OCI-LY7 (cell line): ENCODE measurements at regions not wholly inside any gene's neighbourhood (a gene's known extent, or its start where the extent isn't known, plus 50 kb on each side); places are given as distances from the start of the nearest gene placed in this dataset.
"Not testable (repeated sequence)": the region's sequence is repeated elsewhere in the genome, so short reads cannot be mapped to it uniquely, and the experiment has no call there.

Experiments
- BruUV-seq: library from RNA; stranded (reverse); fragments of 400-500 nt; replicated peaks from 2 replicates; lab custom pipeline; 2021; lab: Mats Ljungman, UMichigan
- CTCF ChIA-PET: fragments of 300-600 bp; sonication (Branson Sonifier 250); formaldehyde crosslinking; loops from one replicate; lab custom pipeline; 2022; ENCODE audit warnings: antibody characterized with exemption; ENCODE audit not compliant: unreplicated experiment; lab: Charles Lee
- POLR2A ChIA-PET: fragments of 300-600 bp; sonication (Branson Sonifier 250); formaldehyde crosslinking; loops from one replicate; lab custom pipeline; 2022; ENCODE audit warnings: antibody characterized with exemption; lab: Charles Lee
- DNase-seq: peaks from one replicate; pipeline ENCODE4 v3.0.0-alpha.2; 2015; ENCODE audit warnings: low spot score
- H2AFZ ChIP-seq: fragments of 200-600 bp; sonication (generic), shearing (Covaris generic); 2 replicates; pipeline ENCODE4 v1.6.1; 2014; ENCODE audit warnings: mild to moderate bottlenecking, antibody characterized with exemption, low read length, moderate library complexity
- H3K27ac ChIP-seq: fragments of 200-600 bp; sonication (generic); 2 replicates; pipeline ENCODE4 v1.5.1; 2014; ENCODE audit warnings: mixed run types, low read depth, mild to moderate bottlenecking, moderate library complexity, low read length, inconsistent platforms; ENCODE audit not compliant: poor library complexity, severe bottlenecking
- H3K36me3 ChIP-seq: fragments of 200-600 bp; sonication (generic); 2 replicates; pipeline ENCODE4 v1.6.1; 2014; ENCODE audit warnings: mild to moderate bottlenecking, antibody characterized with exemption, low read length, moderate library complexity, mixed read lengths; ENCODE audit not compliant: insufficient read depth
- H3K4me1 ChIP-seq: fragments of 200-600 bp; sonication (generic); 2 replicates; pipeline ENCODE4 v1.5.1; 2014; ENCODE audit warnings: mild to moderate bottlenecking, low read length; ENCODE audit not compliant: insufficient read depth, poor library complexity, severe bottlenecking
- H3K4me2 ChIP-seq: fragments of 200-600 bp; sonication (generic); 2 replicates; pipeline ENCODE4 v1.6.1; 2014; ENCODE audit warnings: mild to moderate bottlenecking, low read length
- H3K4me3 ChIP-seq: fragments of 200-600 bp; sonication (generic); 2 replicates; pipeline ENCODE4 v1.5.1; 2014; ENCODE audit warnings: mild to moderate bottlenecking, low read depth, low read length; ENCODE audit not compliant: poor library complexity, severe bottlenecking
- H3K79me2 ChIP-seq: fragments of 200-600 bp; sonication (generic); 2 replicates; pipeline ENCODE4 v1.6.1; 2016; ENCODE audit warnings: low read depth, mild to moderate bottlenecking, low read length, moderate library complexity, mixed read lengths; ENCODE audit not compliant: insufficient read depth
- H3K9me2 ChIP-seq: fragments of 200-600 bp; sonication (generic); 2 replicates; pipeline ENCODE4 v1.6.1; 2016; ENCODE audit warnings: mild to moderate bottlenecking, low read length, mixed read lengths; ENCODE audit not compliant: insufficient read depth
- H3K9me3 ChIP-seq: fragments of 200-600 bp; sonication (generic); 2 replicates; pipeline ENCODE4 v1.6.1; 2014; ENCODE audit warnings: mild to moderate bottlenecking, mixed run types, low read length, mixed read lengths
- H4K20me1 ChIP-seq: fragments of 200-600 bp; sonication (generic); 2 replicates; pipeline ENCODE4 v1.6.1; 2014; ENCODE audit warnings: mild to moderate bottlenecking, antibody characterized with exemption, low read length, moderate library complexity, mixed read lengths; ENCODE audit not compliant: insufficient read depth
- CTCF ChIP-seq: fragments of 200-600 bp; sonication (generic); conservative IDR thresholded peaks from 2 replicates; pipeline ENCODE4 v1.5.1; 2014; ENCODE audit warnings: mild to moderate bottlenecking, antibody characterized with exemption, low read length, moderate library complexity, mixed read lengths
- EZH2phosphoT487 ChIP-seq: fragments of 200-600 bp; sonication (generic); IDR thresholded peaks from 2 replicates; pipeline ENCODE4 v1.6.1; 2018; ENCODE audit warnings: low read depth, borderline replicate concordance, mild to moderate bottlenecking, mixed run types, antibody characterized with exemption, low read length, moderate library complexity, mixed read lengths
- intact Hi-C: fragments of 100-400 bp; cut with micrococcal nuclease; formaldehyde crosslinking; loops from one replicate; pipeline ENCODE4 v1.10.0; 2022; ENCODE audit not compliant: unreplicated experiment

GRCh38 chr18:70700496-70700895, 411.7 kb downstream of the SOCS6 start:
- BruUV-seq, result no TSS peak
- H3K79me2 ChIP-seq, result no peaks in the 10 kb centered on the region
- H3K27ac ChIP-seq, result no peak overlapping the region
- CTCF ChIA-PET, result no interaction called here
- POLR2A ChIA-PET, result no interaction called here
- no peak overlapping the region for H3K4me2 ChIP-seq
- intact Hi-C loops, result no loop called here
- no peaks in the 10 kb centered on the region for H3K9me2 ChIP-seq
- DNase-seq, result no peak
- TF ChIP-seq EZH2phosphoT487, result no peak
- TF ChIP-seq CTCF, result no peak
- H2AFZ ChIP-seq, result no peak overlapping the region
- no peaks in the 10 kb centered on the region for H4K20me1 ChIP-seq
- H3K9me3 ChIP-seq, result no peaks in the 10 kb centered on the region
- H3K4me1 ChIP-seq, result no peaks in the 10 kb centered on the region
- H3K4me3 ChIP-seq, result no peak overlapping the region
- no peaks in the 10 kb centered on the region for H3K36me3 ChIP-seq

- Histone ChIP-seq H4K20me1 (no peaks in the 10 kb centered on the region), H3K9me2 (no peaks in the 10 kb centered on the region), H3K4me2 (no peak overlapping the region), H2AFZ (no peak overlapping the region), H3K27ac (no peak overlapping the region), H3K4me3 (no peak overlapping the region), H3K36me3 (no peaks in the 10 kb centered on the region), H3K4me1 (no peaks in the 10 kb centered on the region), H3K9me3 (no peaks in the 10 kb centered on the region), H3K79me2 (no peaks in the 10 kb centered on the region)
- TF ChIP-seq CTCF, result no peak
- TF ChIP-seq EZH2phosphoT487, result no peak
- BruUV-seq, result no TSS peak
- no peak for DNase-seq
- ChIA-PET POLR2A (no interaction called here), CTCF (no interaction called here)
- intact Hi-C loops, result no loop called here
Observed at GRCh38 chr18:70698574-70698973, 409.7 kb downstream of the SOCS6 start.

GRCh38 chr18:70693246-70693645, 404.4 kb downstream of the SOCS6 start:
- no peaks in the 10 kb centered on the region for H3K4me1 ChIP-seq
- H3K36me3 ChIP-seq, result no peaks in the 10 kb centered on the region
- H3K27ac ChIP-seq, result no peak overlapping the region
- no peaks in the 10 kb centered on the region for H4K20me1 ChIP-seq
- H3K4me2 ChIP-seq, result no peak overlapping the region
- DNase-seq, result no peak
- no peak overlapping the region for H2AFZ ChIP-seq
- ChIA-PET CTCF (no interaction called here), POLR2A (no interaction called here)
- no TSS peak for BruUV-seq
- H3K9me3 ChIP-seq, result no peaks in the 10 kb centered on the region
- no peaks in the 10 kb centered on the region for H3K79me2 ChIP-seq
- intact Hi-C loops, result no loop called here
- no peaks in the 10 kb centered on the region for H3K9me2 ChIP-seq
- TF ChIP-seq EZH2phosphoT487 (no peak), CTCF (no peak)
- no peak overlapping the region for H3K4me3 ChIP-seq

GRCh38 chr18:70689765-70690164, 400.9 kb downstream of the SOCS6 start:
- CTCF ChIA-PET, H2AFZ ChIP-seq, H3K4me3 ChIP-seq, DNase-seq, H3K36me3 ChIP-seq, BruUV-seq, POLR2A ChIA-PET, H3K4me1 ChIP-seq, H3K79me2 ChIP-seq, H3K4me2 ChIP-seq, H4K20me1 ChIP-seq, H3K9me2 ChIP-seq, H3K9me3 ChIP-seq, H3K27ac ChIP-seq, intact Hi-C loops: not testable (repeated sequence)
